GM12874 (cell line): ENCODE measurements at regions not wholly inside any gene's neighbourhood (a gene's known extent, or its start where the extent isn't known, plus 50 kb on each side); places are given as distances from the start of the nearest gene placed in this dataset.

ENCODE experiments used
- TF ChIP-seq, protein P1 (sequence below): IDR thresholded peaks from 2 replicates; pipeline ENCODE4 v1.5.1; 2011; ENCODE audit warnings: low read depth, mild to moderate bottlenecking, control low read depth, low read length, moderate library complexity; ENCODE audit not compliant: insufficient read depth

DNA sequence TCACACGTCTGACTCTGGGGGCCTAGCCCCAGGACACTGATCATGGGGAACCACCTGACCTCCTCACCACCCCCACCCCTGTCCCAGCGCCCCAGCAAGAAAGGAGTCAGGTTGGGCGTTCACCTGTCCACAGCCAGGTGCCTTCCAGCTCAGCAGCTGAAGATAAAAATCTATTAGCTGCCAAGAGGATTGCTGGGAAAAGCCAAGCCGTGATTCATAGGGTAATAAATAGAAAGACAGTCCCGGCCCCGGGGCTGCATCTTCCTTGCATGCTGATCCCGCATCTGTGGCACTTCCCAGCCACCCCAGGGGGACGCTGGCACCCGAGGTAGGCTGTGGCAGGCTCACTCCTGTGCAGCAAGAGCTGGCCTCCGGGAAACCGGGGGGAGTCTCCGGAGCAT is 70.2 kb upstream of the NCOR2 start:
- TF ChIP-seq, protein P1, sequence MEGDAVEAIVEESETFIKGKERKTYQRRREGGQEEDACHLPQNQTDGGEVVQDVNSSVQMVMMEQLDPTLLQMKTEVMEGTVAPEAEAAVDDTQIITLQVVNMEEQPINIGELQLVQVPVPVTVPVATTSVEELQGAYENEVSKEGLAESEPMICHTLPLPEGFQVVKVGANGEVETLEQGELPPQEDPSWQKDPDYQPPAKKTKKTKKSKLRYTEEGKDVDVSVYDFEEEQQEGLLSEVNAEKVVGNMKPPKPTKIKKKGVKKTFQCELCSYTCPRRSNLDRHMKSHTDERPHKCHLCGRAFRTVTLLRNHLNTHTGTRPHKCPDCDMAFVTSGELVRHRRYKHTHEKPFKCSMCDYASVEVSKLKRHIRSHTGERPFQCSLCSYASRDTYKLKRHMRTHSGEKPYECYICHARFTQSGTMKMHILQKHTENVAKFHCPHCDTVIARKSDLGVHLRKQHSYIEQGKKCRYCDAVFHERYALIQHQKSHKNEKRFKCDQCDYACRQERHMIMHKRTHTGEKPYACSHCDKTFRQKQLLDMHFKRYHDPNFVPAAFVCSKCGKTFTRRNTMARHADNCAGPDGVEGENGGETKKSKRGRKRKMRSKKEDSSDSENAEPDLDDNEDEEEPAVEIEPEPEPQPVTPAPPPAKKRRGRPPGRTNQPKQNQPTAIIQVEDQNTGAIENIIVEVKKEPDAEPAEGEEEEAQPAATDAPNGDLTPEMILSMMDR: no peak

DNA sequence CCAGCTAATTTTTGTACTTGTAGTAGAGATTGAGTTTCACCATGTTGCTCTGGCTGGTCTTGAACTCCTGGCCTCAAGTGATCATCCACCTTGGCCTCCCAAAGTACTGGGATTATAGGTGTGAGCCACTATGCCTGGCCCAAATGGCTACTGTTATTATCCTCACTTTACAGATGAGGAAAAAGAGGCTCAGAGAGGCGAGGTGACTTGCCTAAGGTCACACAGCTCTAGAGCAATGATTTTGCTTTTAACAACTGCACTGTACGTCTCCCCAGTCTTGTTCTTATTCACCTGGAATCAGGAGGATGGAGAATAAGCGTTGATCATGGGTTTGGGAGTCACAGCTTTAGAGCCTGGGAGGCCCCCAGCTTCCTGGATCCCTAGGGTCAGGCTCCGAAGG is 69.8 kb upstream of the NCOR2 start:
- TF ChIP-seq, protein P1: no peak

DNA sequence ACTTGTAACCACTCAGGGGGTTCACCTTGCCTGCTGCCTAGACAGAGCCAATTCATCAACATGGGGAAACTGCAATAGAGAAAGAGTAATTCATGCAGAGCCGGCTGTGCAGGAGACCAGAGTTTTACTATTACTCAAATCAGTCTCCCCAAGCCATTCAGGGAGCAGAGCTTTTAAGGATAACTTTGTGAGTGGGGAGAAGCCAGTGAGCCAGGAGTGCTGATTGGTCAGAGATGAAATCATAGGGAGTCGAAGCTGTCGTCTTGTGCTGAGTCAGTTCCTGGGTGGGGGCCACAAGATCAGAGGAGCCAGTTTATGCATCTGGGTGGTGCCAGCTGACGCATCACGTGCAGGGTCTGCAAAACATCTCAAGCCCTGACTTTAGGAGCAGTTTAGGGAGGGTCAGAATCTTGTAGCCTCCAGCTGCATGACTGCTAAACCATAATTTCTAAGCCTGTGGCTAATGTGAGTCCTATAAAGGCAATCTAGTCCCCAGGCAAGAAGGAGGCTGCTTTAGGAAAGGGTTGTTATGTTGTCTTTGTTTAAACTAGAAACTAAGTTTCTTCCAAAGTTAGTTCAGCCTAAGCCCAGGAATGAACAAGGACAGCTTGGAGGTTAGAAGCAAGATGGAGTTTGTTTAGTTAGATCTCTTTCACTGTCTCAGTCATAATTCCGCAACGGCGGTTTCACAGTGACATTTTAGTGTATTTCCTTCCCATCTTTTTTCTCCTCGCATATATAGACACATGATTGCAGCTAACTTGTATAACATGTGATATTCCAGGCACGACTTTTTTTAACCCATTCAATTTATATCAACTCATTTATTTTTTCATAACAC is 68.9 kb upstream of the NCOR2 start:
- TF ChIP-seq, protein P1: no peak

DNA sequence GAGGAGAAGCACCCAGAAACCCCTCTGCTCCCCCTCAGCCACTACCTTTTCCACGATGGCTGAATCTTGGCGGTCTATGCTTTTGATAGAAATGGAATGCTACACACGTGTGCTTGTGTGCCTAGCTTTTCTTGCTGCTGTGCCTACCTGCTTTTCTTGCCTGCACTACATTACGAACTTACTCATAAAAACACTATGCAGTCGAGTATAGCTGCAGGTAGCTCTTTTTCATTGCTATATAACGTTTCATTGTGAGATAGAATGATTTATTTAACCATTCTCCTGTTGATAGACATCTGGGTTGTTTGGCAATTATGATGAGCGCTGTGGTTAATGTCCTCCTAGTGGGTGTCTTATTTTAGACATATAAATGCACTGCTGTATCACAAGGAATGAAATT is 67.9 kb upstream of the NCOR2 start:
- TF ChIP-seq, protein P1: no peak

DNA sequence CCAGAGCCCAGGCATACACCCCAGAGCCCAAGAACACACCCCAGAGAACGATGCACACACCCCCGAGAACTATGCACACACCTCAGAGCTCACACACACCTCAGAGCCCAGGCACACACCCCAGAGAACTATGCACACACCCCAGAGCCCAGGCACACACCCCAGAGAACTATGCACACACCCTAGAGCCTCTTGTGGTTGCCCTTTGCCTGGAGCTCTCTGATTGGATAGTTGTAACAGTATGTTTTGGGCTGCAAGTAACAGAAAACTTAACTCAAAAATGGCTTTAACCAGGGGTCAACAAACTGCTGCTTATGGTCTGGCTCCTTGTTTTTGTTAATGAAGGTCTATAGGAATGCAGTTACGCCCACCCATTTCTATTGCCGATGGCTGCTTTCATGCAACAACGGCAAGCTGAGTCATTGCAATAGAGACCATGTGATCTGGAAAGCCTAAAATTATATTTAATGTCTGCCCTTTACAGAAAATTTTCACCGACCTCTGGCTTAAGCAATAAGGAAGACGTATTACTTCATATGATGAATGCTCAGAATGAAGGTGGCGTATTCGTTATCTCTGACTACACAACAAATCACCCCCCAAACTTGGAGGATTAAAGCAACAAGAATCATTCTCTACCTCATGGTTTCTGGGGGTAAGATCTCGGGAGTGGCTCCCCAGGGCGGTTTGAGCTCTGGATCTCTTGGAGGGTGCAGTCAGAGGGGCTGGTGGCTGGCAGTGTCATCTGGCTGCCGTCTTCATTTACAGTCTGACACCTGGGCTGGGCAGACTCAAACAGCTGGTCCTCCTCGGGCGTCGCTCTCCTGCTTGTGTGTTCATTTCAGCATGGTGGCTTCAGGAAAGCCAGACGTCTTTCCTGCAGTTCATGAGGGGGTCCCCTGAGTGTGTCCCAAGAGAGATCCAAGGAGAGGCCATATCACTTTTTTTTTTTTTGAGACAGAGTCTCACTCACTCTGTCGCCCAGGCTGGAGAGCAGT is 66.3 kb upstream of the NCOR2 start:
- TF ChIP-seq, protein P1: no peak

DNA sequence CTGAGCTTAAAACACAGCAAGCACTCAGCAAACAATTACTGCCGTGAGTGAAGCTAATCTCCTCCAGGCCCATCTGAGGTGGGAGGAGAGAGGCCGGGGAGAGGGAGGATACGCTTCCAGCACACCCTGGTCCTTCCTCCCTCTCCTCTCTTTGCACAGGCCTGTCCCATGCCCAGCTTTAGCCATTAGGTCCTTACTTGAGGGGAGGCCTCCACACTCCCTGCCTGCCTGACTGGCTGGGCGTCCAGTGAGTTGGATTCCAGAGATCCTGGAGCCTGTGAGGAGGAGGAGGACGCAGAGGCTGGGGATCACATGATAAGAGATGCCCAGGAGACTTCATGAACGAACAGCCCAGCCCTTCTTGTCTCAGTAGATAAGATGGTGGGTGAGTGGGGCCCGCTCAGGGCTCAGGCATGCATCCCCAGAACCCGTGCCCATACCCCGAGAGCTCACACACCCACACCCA is 65.1 kb upstream of the NCOR2 start:
- TF ChIP-seq, protein P1: no peak

DNA sequence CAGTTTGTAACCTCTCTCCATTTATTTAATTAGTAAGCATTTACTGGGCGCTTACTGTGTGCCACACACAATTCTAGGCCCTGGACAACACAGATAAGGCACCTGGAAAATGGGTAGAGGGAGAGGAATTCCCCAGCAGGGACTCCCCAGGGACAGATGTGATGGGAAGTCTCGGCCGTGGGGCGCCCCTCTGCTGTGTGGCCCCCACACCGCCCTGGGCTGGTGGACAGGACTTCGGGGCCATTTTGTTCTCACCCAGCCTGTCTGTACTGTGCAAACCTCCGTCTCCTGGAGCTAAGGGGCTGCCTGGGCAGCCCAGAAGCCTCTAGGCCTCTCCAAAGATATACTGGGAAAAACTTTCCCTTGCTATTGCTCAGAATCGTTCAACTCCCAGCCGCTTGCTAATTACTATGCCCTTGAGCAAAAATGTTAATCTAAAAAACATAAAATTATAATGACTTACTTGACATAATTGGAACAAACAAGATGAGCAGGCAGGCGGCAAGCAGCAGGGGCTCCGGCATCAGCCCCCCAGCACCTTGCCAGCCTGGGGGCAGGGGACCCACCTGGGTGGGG is 64.4 kb upstream of the NCOR2 start:
- TF ChIP-seq, protein P1: no peak
